Sigmoid colon (tissue), 6 donors: ENCODE measurements at regions not wholly inside any gene's neighbourhood (a gene's known extent, or its start where the extent isn't known, plus 50 kb on each side); places are given as distances from the start of the nearest gene placed in this dataset.

Experiments
- DNase-seq: peaks from one replicate; pipeline ENCODE4 v3.0.0-alpha.2; 2019
- H3K27ac ChIP-seq, 4 donors: fragments of 200-600 bp; sonication (generic); one replicate each; pipeline ENCODE4 v1.5.1; 2016 to 2019; ENCODE audit warnings: mild to moderate bottlenecking in 1 of 4
- H3K27me3 ChIP-seq, 3 donors: fragments of 200-600 bp; sonication (generic); one replicate each; pipeline ENCODE4 v1.5.1; 2019; ENCODE audit warnings: mild to moderate bottlenecking in 1 of 3
- H3K36me3 ChIP-seq, 4 donors: fragments of 200-600 bp; sonication (generic); one replicate each; pipeline ENCODE4 v1.5.1; 2016 to 2019
- H3K4me1 ChIP-seq, 4 donors: fragments of 200-600 bp; sonication (generic); one replicate each; pipeline ENCODE4 v1.5.1; 2017 to 2019
- H3K4me3 ChIP-seq, 4 donors: fragments of 200-600 bp; sonication (generic); one replicate each; pipeline ENCODE4 v1.5.1; 2017 to 2019; ENCODE audit warnings: mild to moderate bottlenecking in 2 of 4, moderate library complexity in 1 of 4
- H3K9me3 ChIP-seq, 4 donors: fragments of 200-600 bp in 3 of 4; sonication (generic) in 3 of 4; one replicate each; pipeline versions ENCODE4 v1.5.1 to v1.6.1; 2013 to 2019
- EP300 ChIP-seq, 4 donors: sonication (generic); formaldehyde crosslinking; IDR thresholded peaks; one replicate each; pipeline ENCODE4 v1.6.1; 2017; ENCODE audit warnings: antibody characterized with exemption in 4 of 4
- POLR2A ChIP-seq, 2 donors: fragments of 450-650 bp; IDR thresholded peaks; one replicate each; pipeline ENCODE4 v1.6.1; 2016; ENCODE audit warnings: antibody characterized with exemption in 2 of 2, mild to moderate bottlenecking in 2 of 2, moderate library complexity in 2 of 2
- POLR2AphosphoS5 ChIP-seq, 4 donors: sonication (generic); formaldehyde crosslinking; IDR thresholded peaks; one replicate each; pipeline ENCODE4 v1.6.1; 2017; ENCODE audit warnings: antibody characterized with exemption in 4 of 4
- WGBS, 2 donors: extraction: QIAGEN DNeasy Blood & Tissue Kit; methylation state at CpG; one replicate each; pipeline ENCODE4 v1.1.7; 2013; 5-methylcytosine and 5-hydroxymethylcytosine counted together
- intact Hi-C: fragments of 100-400 bp; cut with DNase I; formaldehyde crosslinking; loops from one replicate; pipeline ENCODE4 v1.15.1; 2023
- TF ChIP-seq, protein P1 (sequence below), 4 experiments: fragments of 450-650 bp in 3 of 4; fragments of 200-600 bp in 1 of 4; IDR thresholded peaks; one replicate each; pipeline ENCODE4 v1.5.1; 2016 to 2019; ENCODE audit warnings: antibody characterized with exemption in 4 of 4, mild to moderate bottlenecking in 3 of 4, moderate library complexity in 2 of 4
- donor health status: healthy with polysubstance abuse.
- donor health status: healthy.

DNA sequence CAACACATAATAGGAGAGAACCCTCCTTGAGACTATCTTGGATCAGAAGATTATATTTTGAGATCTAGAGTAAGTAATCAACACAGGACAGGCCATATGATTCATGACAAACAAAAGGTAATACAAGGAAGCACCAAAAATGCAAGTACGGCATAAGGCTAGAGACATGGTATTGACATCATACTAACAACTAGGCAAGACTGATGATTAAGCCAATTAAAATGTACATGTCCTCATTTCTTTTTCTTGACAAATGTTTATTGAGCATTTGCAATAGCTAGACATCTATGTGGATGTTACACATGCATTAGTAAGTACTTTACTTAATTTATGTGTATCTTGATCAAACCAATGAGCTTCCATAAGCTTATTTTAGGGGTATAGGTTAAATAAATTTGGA lies 695.7 kb upstream of the GALNTL6 start:
- Histone ChIP-seq H3K27me3 (no peaks in the 10 kb centered on the region), H3K9me3 (peaks cover 0 to 2% (median 0%) of the 10 kb centered on the region in 4 donors), H3K27ac (no peak overlapping the region), H3K4me1 (no peaks in the 10 kb centered on the region), H3K36me3 (no peaks in the 10 kb centered on the region), H3K4me3 (no peak overlapping the region)
- TF ChIP-seq EP300 (IDR thresholded peaks at IDR 0.05) (no peak), POLR2AphosphoS5 (IDR thresholded peaks at IDR 0.05) (no peak), POLR2A (IDR thresholded peaks at IDR 0.05) (no peak)
- TF ChIP-seq, protein P1, sequence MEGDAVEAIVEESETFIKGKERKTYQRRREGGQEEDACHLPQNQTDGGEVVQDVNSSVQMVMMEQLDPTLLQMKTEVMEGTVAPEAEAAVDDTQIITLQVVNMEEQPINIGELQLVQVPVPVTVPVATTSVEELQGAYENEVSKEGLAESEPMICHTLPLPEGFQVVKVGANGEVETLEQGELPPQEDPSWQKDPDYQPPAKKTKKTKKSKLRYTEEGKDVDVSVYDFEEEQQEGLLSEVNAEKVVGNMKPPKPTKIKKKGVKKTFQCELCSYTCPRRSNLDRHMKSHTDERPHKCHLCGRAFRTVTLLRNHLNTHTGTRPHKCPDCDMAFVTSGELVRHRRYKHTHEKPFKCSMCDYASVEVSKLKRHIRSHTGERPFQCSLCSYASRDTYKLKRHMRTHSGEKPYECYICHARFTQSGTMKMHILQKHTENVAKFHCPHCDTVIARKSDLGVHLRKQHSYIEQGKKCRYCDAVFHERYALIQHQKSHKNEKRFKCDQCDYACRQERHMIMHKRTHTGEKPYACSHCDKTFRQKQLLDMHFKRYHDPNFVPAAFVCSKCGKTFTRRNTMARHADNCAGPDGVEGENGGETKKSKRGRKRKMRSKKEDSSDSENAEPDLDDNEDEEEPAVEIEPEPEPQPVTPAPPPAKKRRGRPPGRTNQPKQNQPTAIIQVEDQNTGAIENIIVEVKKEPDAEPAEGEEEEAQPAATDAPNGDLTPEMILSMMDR (IDR thresholded peaks at IDR 0.05) = no peak
- WGBS, 2 donors = 90 to 93% methylated on average over 1 of the region's 1 CpG
- intact Hi-C loops = no loop called here
- DNase-seq = no peak

DNA sequence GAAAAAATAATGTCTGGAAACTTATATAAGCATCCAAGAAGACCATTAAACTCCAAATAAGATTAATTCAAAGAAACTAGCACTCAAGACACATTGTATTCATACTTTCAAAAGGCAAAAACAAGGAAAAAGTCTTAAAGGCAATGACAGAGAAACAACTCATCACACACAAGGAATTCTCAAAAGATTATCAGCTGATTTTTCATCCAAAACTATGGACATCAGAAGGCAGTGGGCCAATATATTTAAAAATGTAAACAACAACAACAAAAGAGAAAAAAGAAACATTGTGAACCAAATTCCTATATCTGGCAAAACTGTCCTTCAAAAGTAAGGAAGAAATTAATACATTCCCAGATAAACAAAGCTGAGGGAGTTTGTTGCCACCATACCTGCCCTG lies 711.4 kb upstream of the GALNTL6 start:
- Histone ChIP-seq H3K4me3 (no peak overlapping the region), H3K36me3 (no peaks in the 10 kb centered on the region), H3K27ac (no peak overlapping the region), H3K9me3 (no peaks in the 10 kb centered on the region), H3K4me1 (no peaks in the 10 kb centered on the region), H3K27me3 (no peaks in the 10 kb centered on the region)
- intact Hi-C loops = no loop called here
- no peak for TF ChIP-seq POLR2AphosphoS5 (IDR thresholded peaks at IDR 0.05)
- no peak for DNase-seq

DNA sequence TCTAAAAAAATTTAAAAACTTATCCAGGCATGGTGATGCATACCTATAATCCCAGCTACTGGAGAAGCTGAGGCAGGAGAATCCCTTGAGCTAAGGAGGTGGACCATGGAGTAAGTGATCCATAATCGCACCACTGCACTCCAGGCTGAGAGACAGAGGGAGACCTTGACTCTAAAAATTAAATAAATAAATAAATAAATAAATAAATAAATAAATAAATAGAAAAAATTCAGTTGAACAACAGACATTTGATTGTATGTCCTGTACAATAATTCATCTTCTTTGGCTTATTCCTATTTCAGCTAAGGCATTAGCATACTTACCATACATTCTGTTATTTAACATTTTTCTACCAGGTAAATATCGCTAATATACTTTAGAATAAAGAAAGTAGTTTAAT lies 726.1 kb upstream of the GALNTL6 start:
- Histone ChIP-seq H3K4me1 (no peaks in the 10 kb centered on the region), H3K4me3 (no peak overlapping the region), H3K9me3 (peaks cover 0 to 5% (median 0%) of the 10 kb centered on the region in 4 donors), H3K27ac (no peak overlapping the region), H3K27me3 (no peaks in the 10 kb centered on the region), H3K36me3 (no peaks in the 10 kb centered on the region)
- 89 to 92% methylated on average over 2 of the region's 2 CpGs for WGBS, 2 donors
- no peak for DNase-seq
- intact Hi-C loops = no loop called here
- TF ChIP-seq, protein P1 (IDR thresholded peaks at IDR 0.05) = no peak
- TF ChIP-seq EP300 (IDR thresholded peaks at IDR 0.05) = no peak
- no peak for TF ChIP-seq POLR2AphosphoS5 (IDR thresholded peaks at IDR 0.05)
- TF ChIP-seq POLR2A (IDR thresholded peaks at IDR 0.05) = no peak

DNA sequence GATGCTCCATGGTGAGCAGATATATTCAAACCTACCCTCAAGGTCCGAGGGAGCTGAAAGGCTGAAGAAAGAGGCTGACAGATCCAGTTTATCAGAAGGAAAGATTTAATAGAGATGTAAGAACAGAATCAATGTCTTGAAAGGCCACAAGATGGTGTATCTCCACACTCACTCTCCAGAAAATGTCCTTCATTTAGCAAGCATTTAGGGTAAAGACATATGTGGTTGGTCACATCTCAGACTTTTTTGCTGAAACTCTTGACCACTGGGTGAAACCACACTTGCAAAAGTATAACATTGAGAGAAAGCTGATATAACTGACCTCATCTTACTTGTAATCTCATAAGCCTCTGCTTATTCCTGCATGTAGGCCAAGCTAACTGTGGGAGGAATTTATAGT lies 745.8 kb upstream of the GALNTL6 start:
- H3K4me1 ChIP-seq = no peaks in the 10 kb centered on the region
- TF ChIP-seq POLR2AphosphoS5 (IDR thresholded peaks at IDR 0.05) = no peak
- no peak for TF ChIP-seq EP300 (IDR thresholded peaks at IDR 0.05)
- no peak for TF ChIP-seq POLR2A (IDR thresholded peaks at IDR 0.05)
- TF ChIP-seq, protein P1 (IDR thresholded peaks at IDR 0.05) = no peak
- H3K4me3 ChIP-seq = no peak overlapping the region
- intact Hi-C loops = no loop called here
- no peaks in the 10 kb centered on the region for H3K27me3 ChIP-seq
- H3K36me3 ChIP-seq = no peaks in the 10 kb centered on the region
- 69 to 86% methylated on average over 1 of the region's 1 CpG for WGBS, 2 donors
- no peaks in the 10 kb centered on the region for H3K9me3 ChIP-seq
- no peak for DNase-seq
- H3K27ac ChIP-seq = no peak overlapping the region

DNA sequence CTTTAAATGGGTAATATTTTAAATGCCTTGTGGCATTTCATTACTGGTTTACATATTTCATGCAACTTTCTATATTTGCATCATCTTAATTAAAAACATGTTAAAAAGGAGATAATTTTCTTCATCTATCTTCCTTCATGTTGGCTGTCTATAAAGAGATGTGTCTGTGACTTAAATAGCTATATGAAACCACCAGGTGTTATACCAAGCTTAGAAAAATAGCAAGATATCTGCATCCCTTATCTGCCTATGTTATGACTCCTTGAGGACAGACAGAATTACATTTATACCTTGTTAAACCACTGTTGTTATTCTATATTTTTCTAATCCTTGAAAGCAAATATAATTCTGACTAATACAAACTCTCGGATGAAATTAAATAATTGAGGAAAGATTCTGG lies 763.8 kb upstream of the GALNTL6 start:
- Histone ChIP-seq H3K27me3 (no peaks in the 10 kb centered on the region), H3K27ac (no peak overlapping the region), H3K9me3 (no peaks in the 10 kb centered on the region), H3K4me3 (no peak overlapping the region), H3K4me1 (no peaks in the 10 kb centered on the region), H3K36me3 (no peaks in the 10 kb centered on the region)
- DNase-seq = no peak
- TF ChIP-seq, protein P1 (IDR thresholded peaks at IDR 0.05) = no peak
- no peak for TF ChIP-seq POLR2AphosphoS5 (IDR thresholded peaks at IDR 0.05)
- no peak for TF ChIP-seq POLR2A (IDR thresholded peaks at IDR 0.05)
- TF ChIP-seq EP300 (IDR thresholded peaks at IDR 0.05) = no peak
- WGBS, 2 donors = 79 to 81% methylated on average over 1 of the region's 1 CpG
- intact Hi-C loops = no loop called here
